GM19099 (cell line): ENCODE measurements at regions not wholly inside any gene's neighbourhood (a gene's known extent, or its start where the extent isn't known, plus 50 kb on each side); places are given as distances from the start of the nearest gene placed in this dataset.

Experiments used
- POLR2A ChIP-seq: IDR thresholded peaks from 3 replicates; pipeline ENCODE4 v1.6.1; 2011; ENCODE audit warnings: low read depth; ENCODE audit not compliant: insufficient read length; ENCODE audit errors: extremely low read depth

DNA sequence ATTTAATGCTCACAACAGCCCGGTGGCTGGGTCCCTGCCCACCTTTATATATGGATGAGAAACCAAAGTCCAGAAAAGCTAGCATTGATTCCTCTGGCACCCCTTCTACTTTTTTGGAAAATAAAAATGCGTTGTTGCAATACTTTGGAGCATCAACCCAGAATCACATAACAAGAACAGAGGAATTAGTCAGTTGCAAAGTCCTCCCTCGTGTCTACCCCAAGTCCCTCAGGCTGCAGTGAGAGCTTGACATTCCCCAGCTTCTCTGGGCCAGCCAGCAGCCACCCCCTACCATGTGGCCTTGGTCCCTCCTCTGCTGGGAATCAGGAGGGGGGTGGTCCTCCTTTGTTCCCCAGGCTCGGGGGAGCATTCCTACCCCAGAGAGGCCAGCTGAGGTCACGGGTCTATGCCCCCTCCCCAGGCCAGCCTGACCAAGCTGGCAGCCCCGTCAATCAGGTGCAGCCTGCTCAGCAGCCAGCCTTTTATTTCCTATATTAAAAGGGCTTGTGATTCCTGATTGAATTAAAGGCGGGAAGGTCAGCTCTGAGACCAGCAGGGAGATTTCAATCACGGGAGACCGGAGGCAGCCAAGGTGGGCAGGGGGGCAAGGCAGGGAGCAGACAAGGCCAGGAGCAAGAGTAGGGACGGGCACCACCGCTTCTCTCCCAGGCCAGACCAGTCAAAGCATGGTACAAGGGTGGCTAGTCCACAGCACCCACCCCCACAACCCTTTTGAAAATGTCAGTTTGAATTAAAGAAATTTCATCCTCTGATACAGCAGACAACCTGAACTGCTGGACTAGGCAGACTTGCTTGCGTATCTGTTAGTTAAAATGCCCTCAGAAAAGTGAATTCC, 158.9 kb downstream of the MRPL14 start:
- TF ChIP-seq POLR2A, result no peak

DNA sequence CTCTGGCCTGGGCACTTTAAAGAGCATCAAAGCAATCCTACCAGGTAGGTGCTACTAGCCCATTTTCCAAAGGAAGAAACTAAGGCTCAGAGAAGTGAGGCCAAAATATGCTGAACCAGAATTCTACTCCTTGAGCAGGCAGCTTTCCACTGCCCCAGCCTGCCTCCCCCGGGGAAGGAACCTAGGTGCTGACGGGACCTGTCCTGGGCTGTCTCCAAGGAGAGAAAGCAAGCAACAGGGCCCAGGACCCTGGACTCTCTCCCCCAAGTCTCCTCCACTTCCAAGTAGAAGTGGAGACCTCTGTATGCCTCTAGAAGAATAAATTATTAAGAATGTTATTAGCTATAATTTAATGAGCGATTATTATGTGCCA, 159.5 kb downstream of the MRPL14 start:
- no peak for TF ChIP-seq POLR2A

DNA sequence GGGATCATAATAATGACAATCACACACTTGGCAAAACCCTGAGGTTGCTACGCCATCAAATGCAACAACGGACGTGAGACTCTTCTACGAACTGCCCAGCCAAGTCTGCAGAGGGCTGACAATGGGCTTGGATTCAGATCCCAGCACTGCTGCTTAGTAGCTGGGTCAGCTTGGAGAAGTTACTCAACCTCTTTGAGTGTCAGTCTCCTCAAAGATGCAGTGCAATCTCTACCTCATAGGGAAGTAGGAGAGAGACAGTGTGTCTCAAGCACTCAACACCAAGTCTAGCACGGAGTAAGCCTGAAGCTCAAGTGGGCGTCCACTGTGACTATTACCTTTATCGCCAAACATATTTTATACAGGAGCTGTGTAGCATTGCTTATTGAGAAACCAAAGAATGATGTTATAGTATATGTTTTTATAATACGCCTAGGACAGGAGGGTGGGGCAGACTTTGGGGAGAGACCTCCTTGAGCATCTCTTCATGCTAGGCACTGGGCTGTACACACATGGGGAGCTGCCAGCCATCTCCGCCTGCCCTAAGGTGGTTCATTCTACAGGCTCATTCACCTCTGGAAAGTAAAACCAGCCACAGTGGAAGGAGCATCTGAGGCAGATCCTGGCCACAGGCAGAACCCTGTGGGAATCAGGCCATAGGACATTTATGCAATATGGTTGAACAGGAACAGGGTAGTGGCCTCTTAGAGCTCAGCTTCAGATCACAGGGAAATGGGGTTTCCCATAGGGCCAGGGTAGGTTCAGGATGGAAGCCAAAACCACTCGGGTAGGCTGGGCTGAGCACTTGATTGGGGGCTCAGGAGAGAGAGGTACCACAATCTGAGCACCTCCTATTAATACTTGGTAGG, 160.2 kb downstream of the MRPL14 start:
- TF ChIP-seq POLR2A, result no peak

DNA sequence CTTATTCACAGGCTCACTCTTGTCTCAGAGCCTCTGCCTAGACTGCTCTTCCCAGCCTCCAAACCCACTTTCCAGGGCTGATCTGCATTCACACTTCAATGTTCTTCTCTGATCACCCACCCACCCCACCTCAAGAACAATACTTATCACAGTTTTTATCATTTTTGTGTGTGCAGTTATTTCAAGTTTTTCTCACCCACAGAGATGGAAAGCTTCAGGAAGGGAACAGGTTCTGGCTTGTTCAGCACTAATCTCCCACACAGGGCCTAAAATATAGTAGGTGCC, 160.9 kb downstream of the MRPL14 start:
- TF ChIP-seq POLR2A, result no peak

DNA sequence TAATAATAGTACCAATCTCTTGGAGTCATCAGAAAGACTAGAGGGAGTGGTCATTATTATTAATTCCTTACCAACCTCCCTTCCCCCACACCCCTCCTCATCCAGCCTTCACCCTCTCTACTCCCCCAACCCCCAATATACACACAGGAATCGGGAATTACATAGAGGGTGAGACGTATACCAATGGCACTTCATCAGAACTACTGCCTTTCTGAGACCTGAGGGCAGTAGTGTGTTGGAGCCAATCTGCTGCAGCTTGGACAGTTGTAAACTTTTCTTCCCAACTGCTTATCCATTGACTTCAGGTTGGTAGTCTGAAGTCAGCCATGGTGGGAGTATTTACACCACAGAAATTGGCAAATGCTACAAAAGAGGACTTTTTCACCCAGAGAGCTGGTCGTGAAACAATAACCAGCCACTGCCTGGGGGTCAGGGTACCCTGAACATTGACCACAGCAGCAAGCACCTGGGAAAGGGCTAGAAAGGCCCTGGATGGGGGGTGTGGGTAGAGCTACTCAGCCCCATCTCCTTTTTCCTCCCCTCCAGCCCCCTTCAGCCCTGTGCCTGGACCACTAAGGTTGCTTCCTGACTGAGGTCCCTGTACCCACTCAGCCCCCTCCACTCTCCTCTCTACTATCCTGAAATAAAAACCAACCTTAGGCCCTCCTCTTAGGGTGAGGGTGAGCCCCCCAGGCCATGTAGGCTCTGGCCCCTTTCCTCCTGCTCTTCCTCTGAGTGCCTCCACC, 161.5 kb downstream of the MRPL14 start:
- TF ChIP-seq POLR2A, result no peak

DNA sequence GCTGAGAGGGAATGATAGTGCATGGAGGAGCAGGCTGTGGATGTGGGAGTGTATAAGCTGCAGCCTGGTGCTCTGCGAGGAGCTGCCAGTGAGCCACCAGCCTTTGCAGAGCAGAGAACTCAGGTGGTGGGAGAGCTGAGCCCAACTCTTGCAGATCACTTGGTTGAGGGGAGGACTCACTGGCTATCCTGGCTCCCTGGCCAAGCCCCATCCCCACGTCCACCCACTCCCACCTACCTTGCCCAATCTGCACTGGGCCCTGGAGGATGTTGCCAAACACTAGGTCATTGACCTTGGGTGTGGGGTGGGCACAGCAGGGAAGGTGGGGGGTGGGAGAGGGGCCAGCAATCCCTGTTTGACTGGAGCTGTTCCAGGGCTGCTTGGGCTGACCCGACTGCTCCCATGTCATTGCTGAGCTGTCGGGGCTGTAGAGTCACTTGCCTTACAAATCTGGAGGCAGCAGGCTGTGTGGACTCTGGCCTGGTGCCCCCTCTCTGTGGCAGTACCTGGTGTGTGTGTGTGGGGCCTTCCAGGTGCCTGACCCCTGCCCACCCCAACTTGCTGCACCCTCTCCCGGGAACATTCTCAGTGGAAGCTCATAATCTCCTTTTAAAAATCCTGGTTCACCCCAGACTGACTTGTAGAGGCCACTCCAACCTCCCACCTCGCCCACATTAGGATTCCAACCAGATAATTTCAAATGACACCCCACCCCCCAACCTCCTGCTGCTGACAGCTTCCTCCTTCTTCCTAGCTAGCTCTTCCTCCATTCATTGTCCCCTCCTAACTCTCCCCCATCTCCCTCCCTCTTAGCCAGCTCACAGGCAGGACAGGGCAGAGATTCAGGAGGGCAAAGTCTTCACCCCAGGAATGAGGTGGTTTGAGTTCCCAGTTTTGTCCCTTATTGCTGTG, 162.3 kb downstream of the MRPL14 start:
- no peak for TF ChIP-seq POLR2A

DNA sequence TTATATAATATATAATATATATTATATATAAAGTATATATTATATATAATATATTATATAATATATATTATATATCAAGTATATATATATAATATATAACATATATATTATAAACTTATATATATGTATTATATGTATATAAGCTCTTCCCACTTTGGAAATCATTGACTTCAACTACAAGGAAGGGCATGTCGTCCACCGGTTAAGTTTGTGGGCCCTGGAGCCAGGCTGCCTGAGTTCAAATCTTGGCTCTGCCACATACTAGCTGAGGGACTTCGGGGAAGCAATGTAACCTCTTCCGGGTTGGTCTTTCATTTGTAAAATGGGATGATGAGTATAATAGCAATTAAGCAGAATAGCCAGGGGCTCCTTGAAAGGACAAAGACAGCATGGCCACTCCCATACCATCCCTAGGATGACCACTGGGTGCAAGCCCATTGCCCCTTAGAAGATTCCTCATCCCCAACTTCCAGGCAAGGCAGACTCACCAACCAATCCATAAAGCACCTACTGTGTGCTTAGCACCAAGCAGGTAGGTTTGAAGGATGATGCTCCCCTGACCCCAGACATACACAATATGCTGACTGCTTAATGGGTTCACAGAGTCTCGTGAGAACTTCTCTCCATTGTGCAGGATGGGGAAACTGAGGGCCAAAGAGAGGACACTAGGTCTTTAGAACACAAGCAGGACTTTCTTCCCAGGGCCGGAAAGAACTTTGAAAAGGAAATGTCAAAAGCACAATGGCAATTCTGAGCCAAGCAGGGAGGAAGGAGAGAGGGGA, 163.2 kb downstream of the MRPL14 start:
- TF ChIP-seq POLR2A, result no peak

DNA sequence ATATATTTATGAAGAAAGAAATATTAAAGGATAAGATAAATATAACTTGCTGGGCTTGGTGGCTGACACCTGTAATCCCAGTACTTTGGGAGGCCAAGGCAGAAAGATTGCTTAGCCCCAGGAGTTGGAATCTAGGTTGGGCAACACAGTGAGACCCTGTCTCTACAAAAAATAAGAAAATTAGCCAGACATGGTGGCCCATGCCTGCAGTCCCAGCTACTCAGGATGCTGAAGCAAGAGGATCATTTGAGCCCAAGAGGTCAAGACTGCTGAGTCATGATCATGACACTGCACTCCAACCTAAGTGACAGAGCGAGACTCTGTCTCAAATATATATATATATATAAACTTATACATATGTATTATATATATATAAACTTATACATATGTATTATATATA, 164.0 kb downstream of the MRPL14 start:
- no peak for TF ChIP-seq POLR2A

DNA sequence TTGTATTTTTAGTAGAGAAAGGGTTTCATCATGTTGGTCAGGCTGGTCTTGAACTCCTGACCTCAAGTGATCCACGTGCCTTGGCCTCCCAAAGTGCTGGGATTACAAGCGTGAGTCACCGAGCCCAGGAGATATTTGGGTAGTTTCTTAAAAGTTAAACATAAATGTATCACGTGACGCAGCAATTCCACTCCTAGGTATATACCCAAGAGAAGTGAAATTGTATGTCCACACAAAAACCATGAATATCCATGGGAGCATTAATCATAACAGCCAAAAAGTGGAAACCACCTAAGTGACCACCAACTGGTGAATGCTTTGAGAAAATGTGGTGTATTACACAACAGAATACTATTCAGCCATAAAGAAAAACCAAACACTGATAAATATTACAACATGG, 164.8 kb downstream of the MRPL14 start:
- no peak for TF ChIP-seq POLR2A

DNA sequence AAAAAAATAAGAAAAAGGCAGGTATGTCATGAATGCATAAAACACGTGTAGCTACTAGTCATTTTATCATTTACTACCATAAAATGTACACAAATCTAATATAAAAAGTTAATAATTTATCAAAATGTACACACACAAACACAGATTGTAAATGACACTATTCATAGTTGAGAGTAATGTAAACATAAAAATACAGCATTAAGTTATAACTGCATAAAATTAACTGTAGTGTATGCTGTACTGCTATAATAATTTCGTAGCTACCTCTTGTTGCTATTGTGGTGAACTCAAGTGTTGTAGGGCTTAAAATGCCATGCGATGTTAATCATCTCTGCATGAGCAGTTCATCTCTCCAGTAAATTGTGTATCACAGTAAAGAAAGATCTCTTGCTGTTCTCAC, 170.0 kb downstream of the MRPL14 start:
- no peak for TF ChIP-seq POLR2A

DNA sequence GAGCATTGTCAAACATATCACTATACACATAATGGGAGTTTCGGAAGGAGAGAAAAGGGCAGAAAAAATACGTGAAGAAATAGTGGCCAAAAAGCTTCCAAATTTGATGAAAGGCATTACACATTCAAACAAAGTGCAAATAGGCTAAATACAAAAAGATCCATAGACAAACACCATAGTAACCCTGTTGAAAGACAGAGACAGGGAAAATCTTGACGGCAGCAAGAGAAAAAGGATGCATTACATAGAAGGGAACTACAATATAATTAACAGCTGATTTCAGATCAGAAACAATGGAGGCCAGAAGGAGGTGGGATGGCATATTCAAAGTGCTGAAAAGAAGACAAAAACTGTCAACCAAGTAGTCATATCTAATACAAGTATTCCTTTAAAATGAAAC, 170.8 kb downstream of the MRPL14 start:
- TF ChIP-seq POLR2A, result no peak

DNA sequence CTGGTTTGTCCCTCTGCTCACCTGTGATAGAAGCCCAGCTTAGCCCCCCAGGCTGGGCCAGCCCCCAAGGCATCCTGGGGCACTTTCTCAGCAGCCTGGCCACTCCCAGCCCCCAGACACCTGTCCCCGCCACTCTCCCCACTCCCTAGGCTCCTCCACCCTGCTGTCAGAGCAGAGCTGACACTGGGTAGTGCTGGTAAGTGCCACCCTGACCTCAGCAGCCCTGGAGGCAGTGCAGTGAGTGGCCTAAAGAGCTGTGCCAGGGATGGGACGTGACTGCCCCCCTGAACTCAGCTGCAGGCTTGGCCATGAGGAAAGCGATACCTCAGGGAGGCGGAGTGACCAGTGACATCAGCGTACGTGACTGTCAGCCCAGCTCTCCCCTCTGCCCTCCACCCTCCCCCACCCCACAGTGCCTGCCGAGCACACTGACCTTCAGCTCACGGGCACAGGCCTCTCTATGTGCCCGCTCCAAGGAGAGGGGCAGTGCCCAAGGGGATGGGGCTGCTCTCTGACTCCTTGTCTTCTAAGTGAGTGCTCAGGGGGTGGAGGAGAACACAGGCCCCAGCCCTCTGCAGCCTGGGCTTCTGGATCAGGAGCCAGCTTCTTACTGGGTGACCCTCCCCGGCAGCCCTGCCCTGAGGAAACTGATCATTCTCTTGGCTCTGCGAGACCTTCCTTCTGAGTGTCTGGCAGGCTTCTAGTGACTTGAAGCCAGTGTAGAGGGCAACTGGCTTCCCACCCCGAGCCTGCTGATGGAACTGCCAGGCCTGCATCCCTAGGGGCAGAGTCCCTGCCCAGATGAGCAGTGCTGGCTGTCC, 172.7 kb downstream of the MRPL14 start:
- no peak for TF ChIP-seq POLR2A

DNA sequence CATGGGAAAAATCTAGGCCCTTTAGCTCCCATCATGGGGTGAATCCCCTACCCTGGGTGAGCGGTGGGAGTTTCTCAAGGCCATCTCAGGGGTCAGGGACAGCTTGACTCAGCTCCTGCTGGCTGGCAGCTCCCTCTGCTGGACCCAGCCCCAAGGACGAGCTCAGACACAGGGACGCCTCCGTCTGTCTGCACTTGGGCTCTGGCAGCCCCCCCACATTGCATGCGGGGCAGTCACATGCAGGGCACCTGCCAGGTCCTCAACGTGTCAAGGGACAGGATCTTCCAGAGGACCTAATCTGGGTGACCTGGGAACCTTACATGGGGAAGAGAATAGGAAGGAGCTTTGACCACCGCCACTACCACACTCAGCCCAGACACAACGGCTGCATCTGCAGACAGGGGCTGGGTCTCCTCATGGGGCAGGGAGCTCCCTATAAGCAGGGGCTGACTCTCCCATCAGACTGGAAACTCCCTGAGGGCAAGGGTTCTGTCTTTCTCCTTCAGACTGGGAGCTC, 173.4 kb downstream of the MRPL14 start:
- TF ChIP-seq POLR2A, result no peak
